Endothelial cell of umbilical vein (primary cell): ENCODE measurements at regions not wholly inside any gene's neighbourhood (a gene's known extent, or its start where the extent isn't known, plus 50 kb on each side); places are given as distances from the start of the nearest gene placed in this dataset.

Experiments used
- EZH2 ChIP-seq: IDR thresholded peaks from 2 replicates; pipeline ENCODE4 v1.6.1; 2012; ENCODE audit warnings: borderline replicate concordance, low read depth, mild to moderate bottlenecking, moderate library complexity, low read length, inconsistent platforms; ENCODE audit not compliant: severe bottlenecking
- FOS ChIP-seq: IDR thresholded peaks from 2 replicates; pipeline ENCODE4 v1.6.1; 2011; ENCODE audit warnings: mild to moderate bottlenecking, low read length, moderate library complexity, borderline replicate concordance; ENCODE audit not compliant: insufficient read depth
- JUN ChIP-seq: IDR thresholded peaks from 2 replicates; pipeline ENCODE4 v1.6.1; 2011; ENCODE audit warnings: borderline replicate concordance, low read depth; ENCODE audit not compliant: insufficient read length, insufficient read depth
- MYC ChIP-seq: IDR thresholded peaks from one replicate; pipeline ENCODE4 v1.6.1; 2011; ENCODE audit warnings: mild to moderate bottlenecking, low read depth, low read length
- POLR2A ChIP-seq: IDR thresholded peaks from 2 replicates; pipeline ENCODE4 v1.6.1; 2012; ENCODE audit warnings: low read depth, mild to moderate bottlenecking, control low read depth, low read length
- POLR2AphosphoS5 ChIP-seq: IDR thresholded peaks from 2 replicates; pipeline ENCODE4 v1.6.1; 2012; ENCODE audit warnings: low read depth, mild to moderate bottlenecking, control low read depth, low read length, moderate library complexity; ENCODE audit not compliant: insufficient read depth
- TF ChIP-seq, protein P1 (sequence below), 2 donors: IDR thresholded peaks; 1 replicate in 1 of 2; 2 replicates in 1 of 2; pipeline ENCODE4 v1.5.1; 2011; ENCODE audit warnings: low read length in 2 of 2, mild to moderate bottlenecking in 2 of 2, moderate library complexity in 2 of 2, control low read depth in 1 of 2, inconsistent platforms in 1 of 2, low read depth in 1 of 2; ENCODE audit not compliant: insufficient read depth in 1 of 2; ENCODE audit errors: extremely low read depth in 1 of 2
- TF ChIP-seq, protein P2 (sequence below): IDR thresholded peaks from 2 replicates; pipeline ENCODE4 v1.6.1; 2011; ENCODE audit not compliant: insufficient read depth, insufficient read length

DNA sequence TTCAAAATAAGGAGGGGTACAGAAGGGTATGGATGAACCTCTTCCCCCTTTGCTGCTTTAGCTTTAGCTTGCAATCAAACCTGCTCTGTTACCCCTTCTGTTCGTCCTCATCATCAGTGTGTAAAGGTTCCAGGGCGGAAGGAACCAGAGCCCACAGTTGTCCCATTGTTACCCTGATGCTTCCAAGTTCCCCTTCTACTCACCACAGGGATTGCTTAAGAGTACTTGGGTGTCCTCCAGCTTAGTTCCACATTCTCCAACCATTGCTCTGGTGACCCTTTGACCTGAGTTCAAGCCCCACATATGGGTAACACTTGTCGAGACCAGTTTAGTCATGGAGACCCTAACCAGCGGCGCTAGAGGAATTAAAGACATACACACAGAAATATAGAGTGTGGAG lies 1080.1 kb upstream of the ALCAM start:
- TF ChIP-seq, protein P1, sequence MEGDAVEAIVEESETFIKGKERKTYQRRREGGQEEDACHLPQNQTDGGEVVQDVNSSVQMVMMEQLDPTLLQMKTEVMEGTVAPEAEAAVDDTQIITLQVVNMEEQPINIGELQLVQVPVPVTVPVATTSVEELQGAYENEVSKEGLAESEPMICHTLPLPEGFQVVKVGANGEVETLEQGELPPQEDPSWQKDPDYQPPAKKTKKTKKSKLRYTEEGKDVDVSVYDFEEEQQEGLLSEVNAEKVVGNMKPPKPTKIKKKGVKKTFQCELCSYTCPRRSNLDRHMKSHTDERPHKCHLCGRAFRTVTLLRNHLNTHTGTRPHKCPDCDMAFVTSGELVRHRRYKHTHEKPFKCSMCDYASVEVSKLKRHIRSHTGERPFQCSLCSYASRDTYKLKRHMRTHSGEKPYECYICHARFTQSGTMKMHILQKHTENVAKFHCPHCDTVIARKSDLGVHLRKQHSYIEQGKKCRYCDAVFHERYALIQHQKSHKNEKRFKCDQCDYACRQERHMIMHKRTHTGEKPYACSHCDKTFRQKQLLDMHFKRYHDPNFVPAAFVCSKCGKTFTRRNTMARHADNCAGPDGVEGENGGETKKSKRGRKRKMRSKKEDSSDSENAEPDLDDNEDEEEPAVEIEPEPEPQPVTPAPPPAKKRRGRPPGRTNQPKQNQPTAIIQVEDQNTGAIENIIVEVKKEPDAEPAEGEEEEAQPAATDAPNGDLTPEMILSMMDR (IDR thresholded peaks at IDR 0.05; ENCODE audit: extremely low read depth in 1 of 2, insufficient read depth in 1 of 2, low read depth in 1 of 2, low read length in 2 of 2), result no peak
- TF ChIP-seq MYC (no peak), EZH2 (no peak), POLR2A (no peak), POLR2AphosphoS5 (no peak), JUN (no peak), FOS (no peak)
- TF ChIP-seq, protein P2, sequence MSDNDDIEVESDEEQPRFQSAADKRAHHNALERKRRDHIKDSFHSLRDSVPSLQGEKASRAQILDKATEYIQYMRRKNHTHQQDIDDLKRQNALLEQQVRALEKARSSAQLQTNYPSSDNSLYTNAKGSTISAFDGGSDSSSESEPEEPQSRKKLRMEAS, result no peak
